Liver (tissue), 8 donors: ENCODE measurements at regions not wholly inside any gene's neighbourhood (a gene's known extent, or its start where the extent isn't known, plus 50 kb on each side); places are given as distances from the start of the nearest gene placed in this dataset.

Experiments used
- DNase-seq: peaks from one replicate; pipeline ENCODE4 v3.0.0-alpha.2; 2017; ENCODE audit warnings: low spot score
- H3K27ac ChIP-seq, 2 donors: one replicate each; pipeline ENCODE4 v1.7.0; 2013; ENCODE audit warnings: inconsistent platforms in 2 of 2, low read length in 2 of 2, control low read depth in 1 of 2, low read depth in 1 of 2, mild to moderate bottlenecking in 1 of 2
- H3K27me3 ChIP-seq, 4 donors: one replicate each; pipeline versions ENCODE4 v1.6.1 to v1.7.0; 2013; ENCODE audit warnings: low read length in 3 of 4, inconsistent platforms in 1 of 4, mild to moderate bottlenecking in 1 of 4, moderate library complexity in 1 of 4; ENCODE audit not compliant: control insufficient read depth in 4 of 4, insufficient read depth in 4 of 4
- H3K36me3 ChIP-seq, 4 donors: one replicate each; pipeline versions ENCODE4 v1.6.1 to v1.7.0; 2013; ENCODE audit warnings: low read length in 3 of 4, mild to moderate bottlenecking in 3 of 4, low read depth in 1 of 4, moderate library complexity in 1 of 4; ENCODE audit not compliant: control insufficient read depth in 4 of 4, insufficient read depth in 3 of 4
- H3K4me1 ChIP-seq, 4 donors: one replicate each; pipeline versions ENCODE4 v1.6.1 to v1.7.0; 2013; ENCODE audit warnings: low read length in 3 of 4, mild to moderate bottlenecking in 3 of 4, moderate library complexity in 1 of 4; ENCODE audit not compliant: control insufficient read depth in 4 of 4, insufficient read depth in 4 of 4
- H3K4me3 ChIP-seq, 3 donors: one replicate each; pipeline versions ENCODE4 v1.6.1 to v1.7.0; 2013; ENCODE audit warnings: low read length in 3 of 3, control low read depth in 1 of 3, low read depth in 1 of 3, mild to moderate bottlenecking in 1 of 3
- H3K9ac ChIP-seq, 2 donors: one replicate each; pipeline ENCODE4 v1.7.0; 2013; ENCODE audit warnings: low read length in 2 of 2, mild to moderate bottlenecking in 2 of 2, moderate library complexity in 2 of 2, control low read depth in 1 of 2, low read depth in 1 of 2
- H3K9me3 ChIP-seq, 4 donors: one replicate each; pipeline versions ENCODE4 v1.6.1 to v1.7.0; 2013; ENCODE audit warnings: low read length in 3 of 4; ENCODE audit not compliant: control insufficient read depth in 4 of 4
- EGR1 ChIP-seq, 2 donors: IDR thresholded peaks; 2 replicates each; pipeline ENCODE4 v1.6.1; 2016 to 2018; ENCODE audit warnings: antibody characterized with exemption in 2 of 2, low read depth in 2 of 2
- FOXA1 ChIP-seq: IDR thresholded peaks from 2 replicates; pipeline ENCODE4 v1.6.1; 2016; ENCODE audit warnings: antibody characterized with exemption
- FOXA2 ChIP-seq: IDR thresholded peaks from 2 replicates; pipeline ENCODE4 v1.6.1; 2016; ENCODE audit warnings: antibody characterized with exemption
- GABPA ChIP-seq, 2 donors: IDR thresholded peaks in 1 of 2; conservative IDR thresholded peaks in 1 of 2; 2 replicates each; pipeline ENCODE4 v1.6.1; 2016; ENCODE audit warnings: antibody characterized with exemption in 2 of 2, mild to moderate bottlenecking in 1 of 2, moderate library complexity in 1 of 2
- HNF4A ChIP-seq, 2 donors: conservative IDR thresholded peaks; 2 replicates each; pipeline ENCODE4 v1.6.1; 2016; ENCODE audit warnings: antibody characterized with exemption in 2 of 2, mild to moderate bottlenecking in 2 of 2
- HNF4G ChIP-seq: IDR thresholded peaks from 2 replicates; pipeline ENCODE4 v1.6.1; 2016; ENCODE audit warnings: antibody characterized with exemption
- JUND ChIP-seq, 2 donors: IDR thresholded peaks; 2 replicates each; pipeline ENCODE4 v1.6.1; 2016; ENCODE audit warnings: antibody characterized with exemption in 2 of 2
- NR2F2 ChIP-seq: IDR thresholded peaks from 2 replicates; pipeline ENCODE4 v1.6.1; 2016; ENCODE audit warnings: antibody characterized with exemption
- RAD21 ChIP-seq, 2 donors: IDR thresholded peaks; 2 replicates each; pipeline ENCODE4 v1.6.1; 2016; ENCODE audit warnings: antibody characterized with exemption in 2 of 2, mild to moderate bottlenecking in 2 of 2
- RXRA ChIP-seq, 2 donors: IDR thresholded peaks; 2 replicates each; pipeline ENCODE4 v1.6.1; 2017 to 2018; ENCODE audit warnings: antibody characterized with exemption in 2 of 2, mild to moderate bottlenecking in 1 of 2
- SP1 ChIP-seq: IDR thresholded peaks from 2 replicates; pipeline ENCODE4 v1.6.1; 2018; ENCODE audit warnings: antibody characterized with exemption, mild to moderate bottlenecking
- TAF1 ChIP-seq: conservative IDR thresholded peaks from 2 replicates; pipeline ENCODE4 v1.6.1; 2016; ENCODE audit warnings: antibody characterized with exemption, mild to moderate bottlenecking
- YY1 ChIP-seq: IDR thresholded peaks from 2 replicates; pipeline ENCODE4 v1.6.1; 2016; ENCODE audit warnings: antibody characterized with exemption, mild to moderate bottlenecking
- WGBS: extraction: QIAGEN DNeasy Blood & Tissue Kit; methylation state at CpG from one replicate; pipeline ENCODE4 v1.1.7; 2013; 5-methylcytosine and 5-hydroxymethylcytosine counted together
- TF ChIP-seq, protein P1 (sequence below): fragments of 150-350 bp; IDR thresholded peaks from 2 replicates; pipeline ENCODE4 v1.5.1; 2017; ENCODE audit warnings: improper control_type of control experiment, low read depth, low read length; ENCODE audit not compliant: missing input control
- TF ChIP-seq, protein P2 (sequence below): IDR thresholded peaks from 2 replicates; pipeline ENCODE4 v1.6.1; 2016; ENCODE audit warnings: antibody characterized with exemption, mild to moderate bottlenecking
- TF ChIP-seq, protein P3 (sequence below): IDR thresholded peaks from 2 replicates; pipeline ENCODE4 v1.6.1; 2016; ENCODE audit warnings: antibody characterized with exemption
- TF ChIP-seq, protein P4 (sequence below): IDR thresholded peaks from 2 replicates; pipeline ENCODE4 v1.6.1; 2016; ENCODE audit warnings: antibody characterized with exemption
- TF ChIP-seq, protein P5 (sequence below): IDR thresholded peaks from 2 replicates; pipeline ENCODE4 v1.6.1; 2016; ENCODE audit warnings: antibody characterized with exemption
- donor health status: healthy.
- donor health status: healthy.
- donor health status: healthy.
- donor health status: healthy.
- donor health status: healthy.

DNA sequence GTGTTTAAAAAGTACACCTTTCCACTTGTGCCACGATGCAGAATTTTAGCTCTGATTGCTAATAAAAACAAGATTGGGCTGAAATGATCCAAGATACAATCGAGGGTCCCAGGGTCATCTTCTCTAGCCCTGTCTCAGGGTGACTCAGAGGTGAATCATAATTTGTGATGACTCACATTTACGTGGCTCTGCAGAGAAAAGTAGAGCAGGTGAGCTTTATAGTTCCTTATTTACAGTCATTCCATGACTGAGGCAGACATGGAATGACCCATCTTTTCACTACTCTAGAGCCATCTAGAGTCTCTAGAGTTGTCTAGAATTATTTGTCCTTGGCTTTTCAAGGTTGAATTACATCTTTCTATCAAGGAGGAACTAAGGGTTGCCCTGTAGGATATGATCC, 155.2 kb downstream of the GAS1 start:
- H3K36me3 ChIP-seq, result no peaks in the 10 kb centered on the region
- H3K9ac ChIP-seq, result no peak overlapping the region
- H3K27ac ChIP-seq, result no peak overlapping the region
- no peak overlapping the region for H3K4me3 ChIP-seq
- no peaks in the 10 kb centered on the region for H3K9me3 ChIP-seq
- no peaks in the 10 kb centered on the region for H3K27me3 ChIP-seq
- DNase-seq, result no peak
- TF ChIP-seq, protein P1, sequence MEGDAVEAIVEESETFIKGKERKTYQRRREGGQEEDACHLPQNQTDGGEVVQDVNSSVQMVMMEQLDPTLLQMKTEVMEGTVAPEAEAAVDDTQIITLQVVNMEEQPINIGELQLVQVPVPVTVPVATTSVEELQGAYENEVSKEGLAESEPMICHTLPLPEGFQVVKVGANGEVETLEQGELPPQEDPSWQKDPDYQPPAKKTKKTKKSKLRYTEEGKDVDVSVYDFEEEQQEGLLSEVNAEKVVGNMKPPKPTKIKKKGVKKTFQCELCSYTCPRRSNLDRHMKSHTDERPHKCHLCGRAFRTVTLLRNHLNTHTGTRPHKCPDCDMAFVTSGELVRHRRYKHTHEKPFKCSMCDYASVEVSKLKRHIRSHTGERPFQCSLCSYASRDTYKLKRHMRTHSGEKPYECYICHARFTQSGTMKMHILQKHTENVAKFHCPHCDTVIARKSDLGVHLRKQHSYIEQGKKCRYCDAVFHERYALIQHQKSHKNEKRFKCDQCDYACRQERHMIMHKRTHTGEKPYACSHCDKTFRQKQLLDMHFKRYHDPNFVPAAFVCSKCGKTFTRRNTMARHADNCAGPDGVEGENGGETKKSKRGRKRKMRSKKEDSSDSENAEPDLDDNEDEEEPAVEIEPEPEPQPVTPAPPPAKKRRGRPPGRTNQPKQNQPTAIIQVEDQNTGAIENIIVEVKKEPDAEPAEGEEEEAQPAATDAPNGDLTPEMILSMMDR, result no peak
- TF ChIP-seq, protein P2, sequence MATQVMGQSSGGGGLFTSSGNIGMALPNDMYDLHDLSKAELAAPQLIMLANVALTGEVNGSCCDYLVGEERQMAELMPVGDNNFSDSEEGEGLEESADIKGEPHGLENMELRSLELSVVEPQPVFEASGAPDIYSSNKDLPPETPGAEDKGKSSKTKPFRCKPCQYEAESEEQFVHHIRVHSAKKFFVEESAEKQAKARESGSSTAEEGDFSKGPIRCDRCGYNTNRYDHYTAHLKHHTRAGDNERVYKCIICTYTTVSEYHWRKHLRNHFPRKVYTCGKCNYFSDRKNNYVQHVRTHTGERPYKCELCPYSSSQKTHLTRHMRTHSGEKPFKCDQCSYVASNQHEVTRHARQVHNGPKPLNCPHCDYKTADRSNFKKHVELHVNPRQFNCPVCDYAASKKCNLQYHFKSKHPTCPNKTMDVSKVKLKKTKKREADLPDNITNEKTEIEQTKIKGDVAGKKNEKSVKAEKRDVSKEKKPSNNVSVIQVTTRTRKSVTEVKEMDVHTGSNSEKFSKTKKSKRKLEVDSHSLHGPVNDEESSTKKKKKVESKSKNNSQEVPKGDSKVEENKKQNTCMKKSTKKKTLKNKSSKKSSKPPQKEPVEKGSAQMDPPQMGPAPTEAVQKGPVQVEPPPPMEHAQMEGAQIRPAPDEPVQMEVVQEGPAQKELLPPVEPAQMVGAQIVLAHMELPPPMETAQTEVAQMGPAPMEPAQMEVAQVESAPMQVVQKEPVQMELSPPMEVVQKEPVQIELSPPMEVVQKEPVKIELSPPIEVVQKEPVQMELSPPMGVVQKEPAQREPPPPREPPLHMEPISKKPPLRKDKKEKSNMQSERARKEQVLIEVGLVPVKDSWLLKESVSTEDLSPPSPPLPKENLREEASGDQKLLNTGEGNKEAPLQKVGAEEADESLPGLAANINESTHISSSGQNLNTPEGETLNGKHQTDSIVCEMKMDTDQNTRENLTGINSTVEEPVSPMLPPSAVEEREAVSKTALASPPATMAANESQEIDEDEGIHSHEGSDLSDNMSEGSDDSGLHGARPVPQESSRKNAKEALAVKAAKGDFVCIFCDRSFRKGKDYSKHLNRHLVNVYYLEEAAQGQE, result no peak
- TF ChIP-seq JUND (IDR thresholded peaks at IDR 0.05) (no peak), RAD21 (IDR thresholded peaks at IDR 0.05) (no peak), SP1 (no peak), HNF4G (no peak), EGR1 (IDR thresholded peaks at IDR 0.05; ENCODE audit: low read depth in 2 of 2) (no peak), NR2F2 (no peak), RXRA (IDR thresholded peaks at IDR 0.05) (no peak), TAF1 (no peak), FOXA1 (no peak), YY1 (no peak), GABPA (IDR thresholded peaks at IDR 0.05 in 1 of 2, conservative IDR thresholded peaks at IDR 0.05 in 1 of 2) (no peak), FOXA2 (no peak), HNF4A (conservative IDR thresholded peaks at IDR 0.05) (no peak)
- TF ChIP-seq, protein P3, sequence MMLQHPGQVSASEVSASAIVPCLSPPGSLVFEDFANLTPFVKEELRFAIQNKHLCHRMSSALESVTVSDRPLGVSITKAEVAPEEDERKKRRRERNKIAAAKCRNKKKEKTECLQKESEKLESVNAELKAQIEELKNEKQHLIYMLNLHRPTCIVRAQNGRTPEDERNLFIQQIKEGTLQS, result no peak
- TF ChIP-seq, protein P4, sequence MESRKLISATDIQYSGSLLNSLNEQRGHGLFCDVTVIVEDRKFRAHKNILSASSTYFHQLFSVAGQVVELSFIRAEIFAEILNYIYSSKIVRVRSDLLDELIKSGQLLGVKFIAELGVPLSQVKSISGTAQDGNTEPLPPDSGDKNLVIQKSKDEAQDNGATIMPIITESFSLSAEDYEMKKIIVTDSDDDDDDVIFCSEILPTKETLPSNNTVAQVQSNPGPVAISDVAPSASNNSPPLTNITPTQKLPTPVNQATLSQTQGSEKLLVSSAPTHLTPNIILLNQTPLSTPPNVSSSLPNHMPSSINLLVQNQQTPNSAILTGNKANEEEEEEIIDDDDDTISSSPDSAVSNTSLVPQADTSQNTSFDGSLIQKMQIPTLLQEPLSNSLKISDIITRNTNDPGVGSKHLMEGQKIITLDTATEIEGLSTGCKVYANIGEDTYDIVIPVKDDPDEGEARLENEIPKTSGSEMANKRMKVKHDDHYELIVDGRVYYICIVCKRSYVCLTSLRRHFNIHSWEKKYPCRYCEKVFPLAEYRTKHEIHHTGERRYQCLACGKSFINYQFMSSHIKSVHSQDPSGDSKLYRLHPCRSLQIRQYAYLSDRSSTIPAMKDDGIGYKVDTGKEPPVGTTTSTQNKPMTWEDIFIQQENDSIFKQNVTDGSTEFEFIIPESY, result no peak
- TF ChIP-seq, protein P5, sequence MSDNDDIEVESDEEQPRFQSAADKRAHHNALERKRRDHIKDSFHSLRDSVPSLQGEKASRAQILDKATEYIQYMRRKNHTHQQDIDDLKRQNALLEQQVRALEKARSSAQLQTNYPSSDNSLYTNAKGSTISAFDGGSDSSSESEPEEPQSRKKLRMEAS, result no peak
- no peaks in the 10 kb centered on the region for H3K4me1 ChIP-seq
- WGBS, result 59% methylated on average over 3 of the region's 3 CpGs
